ENCODE measurements at regions not wholly inside any gene's neighbourhood (a gene's known extent, or its start where the extent isn't known, plus 50 kb on each side); places are given as distances from the start of the nearest gene placed in this dataset.

DNA sequence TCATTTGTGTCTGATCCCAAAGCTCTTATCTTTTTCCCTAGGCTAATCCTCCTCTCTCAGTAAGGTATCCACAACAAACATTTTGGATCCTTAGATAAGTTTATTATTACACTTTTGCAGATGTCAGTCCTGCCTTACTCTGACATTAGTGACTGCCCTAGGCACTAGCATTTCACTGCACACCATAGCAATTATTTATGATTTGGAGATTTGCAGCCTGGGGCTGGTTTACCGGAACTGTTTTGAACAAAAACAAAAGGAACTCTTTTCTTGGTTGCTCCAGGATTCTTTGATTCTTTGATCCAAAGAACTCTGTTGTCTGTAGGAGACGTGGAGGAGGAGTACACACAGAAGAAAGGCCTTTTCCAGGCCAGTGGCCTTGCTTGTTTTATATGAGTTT, 80.4 kb downstream of the EDNRB start:
- ChIA-PET POLR2A (no interaction called here), CTCF (ENCODE audit: low intra/inter-chr PET ratio, low total read pairs) (no interaction called here)
- ATAC-seq (no peak), FAIRE-seq (no peak), DNase-seq (ENCODE audit: low spot score) (no peak)
- Histone ChIP-seq H3K4me3 (replicated peaks in 1 of 3; ENCODE audit: insufficient read depth in 1 of 3, low read depth in 2 of 3, low read length in 3 of 3) (no peak overlapping the region), H3K79me2 (ENCODE audit: insufficient read depth, low read length) (no peaks in the 10 kb centered on the region), H3K36me3 (replicated peaks in 1 of 2; ENCODE audit: control insufficient read depth in 1 of 2, insufficient read depth in 2 of 2, low read length in 2 of 2) (no peaks in the 10 kb centered on the region), H4K20me1 (ENCODE audit: insufficient read depth, low read length) (no peaks in the 10 kb centered on the region), H2AFZ (ENCODE audit: low read length) (no peak overlapping the region), H3K4me1 (ENCODE audit: insufficient read depth, low read length) (no peaks in the 10 kb centered on the region), H3K9me3 (ENCODE audit: low read length) (no peaks in the 10 kb centered on the region; the same call in 1 of the 2 replicates), H3K27me3 (ENCODE audit: control insufficient read depth in 1 of 2, insufficient read depth in 2 of 2, low read length in 2 of 2) (no peaks in the 10 kb centered on the region), H3K9ac (ENCODE audit: insufficient read depth, low read depth, low read length) (no peak overlapping the region), H3K4me2 (ENCODE audit: low read depth, low read length) (no peak overlapping the region), H3K27ac (ENCODE audit: extremely low read length, insufficient read depth, low read length) (no peak overlapping the region)
- intact Hi-C loops (cut with micrococcal nuclease; ENCODE audit: unreplicated experiment) (no loop called here), in situ Hi-C loops (cut with HindIII; ENCODE audit: extremely low pct_ligation_motif_present, low pct_unique_long_range_greater_than_20kb) (no loop called here)
- 0% methylated on average over 2 of the region's 2 CpGs for WGBS (ENCODE audit: low lambda C conversion rate)
- no TSS peak for BruUV-seq (replicated peaks)
- TF ChIP-seq, protein P1, sequence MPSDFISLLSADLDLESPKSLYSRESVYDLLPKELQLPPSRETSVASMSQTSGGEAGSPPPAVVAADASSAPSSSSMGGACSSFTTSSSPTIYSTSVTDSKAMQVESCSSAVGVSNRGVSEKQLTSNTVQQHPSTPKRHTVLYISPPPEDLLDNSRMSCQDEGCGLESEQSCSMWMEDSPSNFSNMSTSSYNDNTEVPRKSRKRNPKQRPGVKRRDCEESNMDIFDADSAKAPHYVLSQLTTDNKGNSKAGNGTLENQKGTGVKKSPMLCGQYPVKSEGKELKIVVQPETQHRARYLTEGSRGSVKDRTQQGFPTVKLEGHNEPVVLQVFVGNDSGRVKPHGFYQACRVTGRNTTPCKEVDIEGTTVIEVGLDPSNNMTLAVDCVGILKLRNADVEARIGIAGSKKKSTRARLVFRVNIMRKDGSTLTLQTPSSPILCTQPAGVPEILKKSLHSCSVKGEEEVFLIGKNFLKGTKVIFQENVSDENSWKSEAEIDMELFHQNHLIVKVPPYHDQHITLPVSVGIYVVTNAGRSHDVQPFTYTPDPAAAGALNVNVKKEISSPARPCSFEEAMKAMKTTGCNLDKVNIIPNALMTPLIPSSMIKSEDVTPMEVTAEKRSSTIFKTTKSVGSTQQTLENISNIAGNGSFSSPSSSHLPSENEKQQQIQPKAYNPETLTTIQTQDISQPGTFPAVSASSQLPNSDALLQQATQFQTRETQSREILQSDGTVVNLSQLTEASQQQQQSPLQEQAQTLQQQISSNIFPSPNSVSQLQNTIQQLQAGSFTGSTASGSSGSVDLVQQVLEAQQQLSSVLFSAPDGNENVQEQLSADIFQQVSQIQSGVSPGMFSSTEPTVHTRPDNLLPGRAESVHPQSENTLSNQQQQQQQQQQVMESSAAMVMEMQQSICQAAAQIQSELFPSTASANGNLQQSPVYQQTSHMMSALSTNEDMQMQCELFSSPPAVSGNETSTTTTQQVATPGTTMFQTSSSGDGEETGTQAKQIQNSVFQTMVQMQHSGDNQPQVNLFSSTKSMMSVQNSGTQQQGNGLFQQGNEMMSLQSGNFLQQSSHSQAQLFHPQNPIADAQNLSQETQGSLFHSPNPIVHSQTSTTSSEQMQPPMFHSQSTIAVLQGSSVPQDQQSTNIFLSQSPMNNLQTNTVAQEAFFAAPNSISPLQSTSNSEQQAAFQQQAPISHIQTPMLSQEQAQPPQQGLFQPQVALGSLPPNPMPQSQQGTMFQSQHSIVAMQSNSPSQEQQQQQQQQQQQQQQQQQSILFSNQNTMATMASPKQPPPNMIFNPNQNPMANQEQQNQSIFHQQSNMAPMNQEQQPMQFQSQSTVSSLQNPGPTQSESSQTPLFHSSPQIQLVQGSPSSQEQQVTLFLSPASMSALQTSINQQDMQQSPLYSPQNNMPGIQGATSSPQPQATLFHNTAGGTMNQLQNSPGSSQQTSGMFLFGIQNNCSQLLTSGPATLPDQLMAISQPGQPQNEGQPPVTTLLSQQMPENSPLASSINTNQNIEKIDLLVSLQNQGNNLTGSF (CRISPR knock-in tag; IDR thresholded peaks at IDR 0.05): no peak
- TF ChIP-seq ATRX (CRISPR knock-in tag; IDR thresholded peaks at IDR 0.05; ENCODE audit: borderline replicate concordance) (no peak), NAIF1 (CRISPR knock-in tag; IDR thresholded peaks at IDR 0.05; ENCODE audit: borderline replicate concordance) (no peak), EZH2 (conservative IDR thresholded peaks at IDR 0.05; ENCODE audit: low read depth, low read length) (no peak), ZSCAN22 (CRISPR knock-in tag; IDR thresholded peaks at IDR 0.05) (no peak), TFDP2 (CRISPR knock-in tag; IDR thresholded peaks at IDR 0.05) (no peak), ZNF772 (CRISPR knock-in tag; IDR thresholded peaks at IDR 0.05) (no peak), HNRNPH1 (optimal IDR thresholded peaks at IDR 0.05; ENCODE audit: low read depth, low read length) (no peak)
